Activated naive CD8-positive, alpha-beta T cell (primary cell): ENCODE measurements at regions not wholly inside any gene's neighbourhood (a gene's known extent, or its start where the extent isn't known, plus 50 kb on each side); places are given as distances from the start of the nearest gene placed in this dataset.

Experiments
- H3K27ac Mint-ChIP-seq: one replicate; pipeline ENCODE4 v1.8.0; 2021; ENCODE audit warnings: mixed read lengths
- H3K27me3 Mint-ChIP-seq: one replicate; pipeline ENCODE4 v1.8.0; 2021; ENCODE audit warnings: mixed read lengths
- H3K36me3 Mint-ChIP-seq: one replicate; pipeline ENCODE4 v1.8.0; 2021; ENCODE audit warnings: mixed read lengths
- H3K4me1 Mint-ChIP-seq: one replicate; pipeline ENCODE4 v1.8.0; 2021; ENCODE audit warnings: low read depth, mixed read lengths
- H3K4me3 Mint-ChIP-seq: one replicate; pipeline ENCODE4 v1.8.0; 2021; ENCODE audit warnings: mild to moderate bottlenecking, mixed read lengths
- H3K9me3 Mint-ChIP-seq: one replicate; pipeline ENCODE4 v1.8.0; 2021; ENCODE audit warnings: low read depth, mixed read lengths

DNA sequence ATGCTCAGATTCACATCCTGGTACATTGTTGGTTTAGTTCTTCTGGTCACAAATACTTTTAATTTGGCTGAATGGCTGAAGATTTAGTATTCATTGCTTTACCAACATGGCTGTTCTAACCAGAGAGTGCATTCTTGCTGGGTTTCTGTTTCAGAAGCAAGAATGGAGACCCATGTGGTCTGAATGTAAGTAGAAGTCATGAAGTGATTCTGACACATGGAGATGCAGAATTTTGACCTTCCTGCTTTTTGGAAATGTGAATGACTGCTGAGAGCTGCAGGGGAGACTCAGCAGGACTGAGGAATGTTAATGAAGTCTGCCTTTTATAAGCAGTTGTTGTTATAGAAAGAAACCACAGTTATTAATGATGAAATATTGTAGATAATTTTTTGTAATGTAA, 576.1 kb upstream of the MARCKS start:
- no peaks in the 10 kb centered on the region for H3K27me3 Mint-ChIP-seq
- H3K4me3 Mint-ChIP-seq: no peak overlapping the region

DNA sequence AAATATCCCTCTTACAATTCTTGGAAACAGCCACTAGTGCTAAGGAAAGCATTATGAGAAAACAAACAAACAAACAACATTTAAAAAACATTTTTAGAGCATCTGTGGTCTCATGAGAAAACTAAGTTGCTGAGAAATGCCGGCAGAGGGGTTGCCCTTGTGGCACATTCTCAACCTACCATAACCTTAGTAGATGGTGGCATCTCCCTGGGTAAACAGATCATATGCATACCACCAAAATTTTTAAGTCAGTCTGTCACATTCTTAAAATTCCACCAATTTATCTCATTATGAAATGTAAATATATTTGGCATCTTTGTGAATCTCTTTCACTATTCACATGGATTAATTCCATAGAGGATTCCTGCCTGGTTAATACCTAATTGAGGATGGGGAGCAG, 575.7 kb upstream of the MARCKS start:
- H3K27me3 Mint-ChIP-seq: no peaks in the 10 kb centered on the region
- no peak overlapping the region for H3K4me3 Mint-ChIP-seq

More for the DNA sequence above, 576.1 kb upstream of the MARCKS start:
- H3K27ac Mint-ChIP-seq: no peak overlapping the region
- H3K9me3 Mint-ChIP-seq: no peaks in the 10 kb centered on the region
- H3K4me1 Mint-ChIP-seq: no peaks in the 10 kb centered on the region
- H3K36me3 Mint-ChIP-seq: no peaks in the 10 kb centered on the region

DNA sequence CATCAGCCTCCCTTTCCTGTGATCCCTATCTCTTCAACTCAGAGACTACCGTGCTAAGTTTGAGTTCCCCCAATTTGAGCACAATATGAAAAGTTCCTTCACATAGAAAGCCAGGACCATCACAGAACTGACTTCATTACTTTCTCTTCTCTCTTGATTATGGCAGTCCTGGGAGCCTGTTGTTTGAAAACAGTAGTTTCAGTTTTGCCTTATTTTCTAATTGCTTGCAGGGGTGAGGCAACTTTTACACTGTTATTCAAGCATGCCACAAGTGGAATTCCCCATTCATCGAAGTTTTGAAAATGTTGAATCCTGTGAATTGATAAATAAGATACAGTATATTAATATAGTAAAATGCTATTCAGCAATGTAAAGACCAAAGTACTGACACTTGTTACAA, 569.7 kb upstream of the MARCKS start:
- H3K27me3 Mint-ChIP-seq: no peaks in the 10 kb centered on the region
- peaks cover 5% of the 10 kb centered on the region for H3K9me3 Mint-ChIP-seq
- no peak overlapping the region for H3K4me3 Mint-ChIP-seq
- H3K27ac Mint-ChIP-seq: no peak overlapping the region
- no peaks in the 10 kb centered on the region for H3K36me3 Mint-ChIP-seq
- no peaks in the 10 kb centered on the region for H3K4me1 Mint-ChIP-seq

More for the DNA sequence above, 575.7 kb upstream of the MARCKS start:
- no peaks in the 10 kb centered on the region for H3K36me3 Mint-ChIP-seq
- H3K4me1 Mint-ChIP-seq: no peaks in the 10 kb centered on the region
- H3K27ac Mint-ChIP-seq: no peak overlapping the region
- peaks cover 3% of the 10 kb centered on the region for H3K9me3 Mint-ChIP-seq

DNA sequence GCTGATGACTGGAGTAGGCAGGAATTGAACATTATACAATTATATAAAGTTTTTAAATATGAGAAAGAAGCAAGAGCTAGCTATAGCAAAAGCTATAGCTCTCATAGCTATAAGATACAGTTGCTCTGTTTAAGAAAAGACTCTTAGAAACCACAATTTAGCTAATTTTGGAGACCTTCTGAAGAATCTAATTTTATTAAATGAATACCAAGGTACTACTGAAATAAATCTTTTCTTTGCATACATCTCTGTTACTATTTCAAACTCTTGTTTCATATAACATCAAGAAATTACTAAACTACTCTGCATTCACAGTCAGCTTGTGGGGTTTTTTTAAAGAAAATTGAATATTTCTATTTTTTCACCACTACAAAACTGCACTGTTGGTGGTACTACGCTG, 568.7 kb upstream of the MARCKS start:
- Mint-ChIP-seq H3K4me1 (no peaks in the 10 kb centered on the region), H3K36me3 (no peaks in the 10 kb centered on the region), H3K9me3 (peaks cover 5% of the 10 kb centered on the region), H3K27me3 (no peaks in the 10 kb centered on the region), H3K27ac (no peak overlapping the region), H3K4me3 (no peak overlapping the region)

DNA sequence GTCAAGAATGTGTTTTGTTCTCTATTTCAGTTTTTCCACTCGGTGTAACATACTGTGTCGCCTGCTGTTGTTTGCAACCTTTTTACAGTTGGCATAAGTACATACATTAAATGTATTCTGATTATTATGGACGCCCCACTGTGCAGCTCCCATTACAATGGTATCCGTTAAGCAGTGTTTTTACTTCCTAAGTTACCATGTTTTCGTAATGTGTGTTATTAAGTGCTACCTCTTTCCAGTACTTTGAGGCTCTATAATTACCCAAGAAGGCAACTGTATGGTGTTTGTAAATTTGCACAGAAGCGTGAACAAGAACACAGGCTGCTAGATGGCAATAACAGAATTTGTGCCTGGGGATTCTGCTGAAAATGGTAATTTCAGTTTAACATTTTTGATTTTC, 568.0 kb upstream of the MARCKS start:
- no peaks in the 10 kb centered on the region for H3K36me3 Mint-ChIP-seq
- no peaks in the 10 kb centered on the region for H3K27me3 Mint-ChIP-seq
- no peak overlapping the region for H3K4me3 Mint-ChIP-seq
- H3K4me1 Mint-ChIP-seq: no peaks in the 10 kb centered on the region
- H3K9me3 Mint-ChIP-seq: peaks cover 7% of the 10 kb centered on the region
- no peak overlapping the region for H3K27ac Mint-ChIP-seq

DNA sequence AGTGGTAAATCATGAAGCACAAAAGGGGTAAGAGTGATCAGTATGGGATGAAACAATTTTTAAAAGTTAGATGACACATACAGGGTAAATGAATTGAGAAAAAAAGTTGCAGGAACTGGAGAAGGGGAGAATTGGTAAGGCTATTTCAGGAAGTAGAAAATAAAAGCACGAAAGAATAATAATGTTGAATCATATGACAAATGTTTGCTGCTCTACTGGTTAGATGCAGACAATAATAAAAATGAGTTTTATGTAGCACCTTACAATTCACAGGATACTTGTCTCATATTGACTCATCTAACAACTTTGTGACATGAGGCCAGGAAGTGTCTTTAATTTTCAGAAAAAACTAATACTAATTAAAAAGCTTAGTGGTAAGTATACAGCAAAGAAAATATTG, 566.5 kb upstream of the MARCKS start:
- Mint-ChIP-seq H3K4me1 (no peaks in the 10 kb centered on the region), H3K27ac (no peak overlapping the region), H3K27me3 (no peaks in the 10 kb centered on the region), H3K9me3 (peaks cover 10% of the 10 kb centered on the region), H3K4me3 (no peak overlapping the region), H3K36me3 (no peaks in the 10 kb centered on the region)

DNA sequence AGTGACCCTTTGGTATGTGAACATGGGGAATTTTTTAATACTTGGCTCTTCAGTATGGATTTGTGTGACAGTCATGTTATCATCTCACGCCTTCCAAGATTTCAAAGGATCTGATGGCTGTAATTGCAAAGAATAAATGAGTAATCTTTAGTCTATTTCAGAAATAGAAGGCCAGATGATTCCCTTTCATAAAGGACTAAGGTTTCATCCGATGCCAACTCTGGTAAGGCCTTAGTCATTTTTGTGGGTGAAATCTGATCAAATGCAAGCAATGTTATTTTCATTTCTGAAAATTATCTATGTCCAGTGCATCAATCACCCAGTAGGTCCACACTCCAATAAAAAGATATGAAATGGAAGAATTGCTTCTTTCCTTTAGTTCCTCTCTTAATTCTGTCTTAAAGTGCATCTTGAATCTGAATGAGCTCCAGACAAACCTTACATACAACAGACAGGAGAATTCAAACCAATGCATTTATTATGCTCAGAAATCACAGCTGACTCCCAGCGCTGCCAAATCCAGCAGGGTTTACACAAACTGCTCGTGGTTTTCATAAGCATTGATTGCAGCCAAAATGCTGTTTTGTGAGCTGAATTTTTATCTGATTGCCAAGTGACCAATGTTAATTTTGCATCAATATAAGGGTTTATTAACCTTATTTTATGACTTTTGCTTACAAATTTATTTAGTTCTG, 565.2 kb upstream of the MARCKS start:
- Mint-ChIP-seq H3K27me3 (no peaks in the 10 kb centered on the region), H3K27ac (no peak overlapping the region), H3K36me3 (no peaks in the 10 kb centered on the region), H3K4me3 (no peak overlapping the region), H3K9me3 (peaks cover 6% of the 10 kb centered on the region), H3K4me1 (no peaks in the 10 kb centered on the region)

DNA sequence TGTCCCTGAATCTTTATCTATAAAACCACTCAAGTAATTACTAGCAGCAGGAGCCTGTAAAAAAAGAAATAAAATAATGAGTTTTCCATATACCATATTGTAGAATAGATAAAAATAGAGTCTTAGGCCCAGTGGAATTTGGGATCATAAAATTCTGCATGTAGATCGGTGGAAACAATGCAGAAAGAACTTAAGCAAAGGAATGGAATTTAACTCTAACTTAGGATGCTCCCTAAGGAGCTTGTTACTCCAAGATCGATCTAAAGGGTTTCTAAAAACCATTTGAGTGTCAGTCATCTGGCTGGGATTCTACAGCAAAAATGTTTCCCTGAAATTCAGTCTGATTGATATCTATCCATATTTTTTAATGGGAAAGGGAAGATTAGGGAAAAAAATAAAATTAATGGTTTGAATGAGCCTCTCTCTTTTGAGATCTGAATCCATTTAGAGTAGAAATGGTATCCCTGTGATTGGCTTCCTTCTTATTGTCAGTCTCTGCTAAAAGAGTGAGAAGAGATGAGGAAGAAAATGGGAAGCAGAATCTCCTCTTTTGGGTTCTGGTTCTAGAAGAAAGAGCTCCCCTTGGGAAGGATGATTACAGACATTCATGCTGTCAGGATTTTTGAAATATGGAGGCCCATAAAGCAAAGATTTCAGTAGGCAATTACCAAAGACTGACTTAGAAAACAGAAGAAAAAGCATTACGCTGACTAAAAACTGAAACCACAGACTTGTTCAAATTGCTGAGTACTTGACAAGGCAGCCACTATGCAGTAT, 564.3 kb upstream of the MARCKS start:
- Mint-ChIP-seq H3K36me3 (no peaks in the 10 kb centered on the region), H3K9me3 (peaks cover 6% of the 10 kb centered on the region), H3K27ac (no peak overlapping the region), H3K27me3 (no peaks in the 10 kb centered on the region), H3K4me3 (no peak overlapping the region), H3K4me1 (no peaks in the 10 kb centered on the region)

DNA sequence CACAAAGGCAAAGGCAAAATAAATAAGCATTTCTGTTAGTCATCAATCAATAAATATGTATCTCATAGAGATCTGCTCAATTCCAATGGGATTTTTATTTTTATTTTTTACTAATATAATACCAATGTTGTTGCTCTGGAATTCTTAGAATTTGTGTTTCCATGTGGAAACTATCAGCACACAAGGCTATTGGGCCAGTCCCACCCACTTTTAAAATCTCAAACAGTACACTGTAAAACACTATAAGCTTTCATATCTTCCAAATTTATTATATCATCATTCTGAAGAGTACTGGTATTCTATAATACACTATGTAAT, 563.8 kb upstream of the MARCKS start:
- Mint-ChIP-seq H3K4me3 (no peak overlapping the region), H3K36me3 (no peaks in the 10 kb centered on the region), H3K27me3 (no peaks in the 10 kb centered on the region), H3K9me3 (peaks cover 6% of the 10 kb centered on the region), H3K4me1 (no peaks in the 10 kb centered on the region), H3K27ac (no peak overlapping the region)

DNA sequence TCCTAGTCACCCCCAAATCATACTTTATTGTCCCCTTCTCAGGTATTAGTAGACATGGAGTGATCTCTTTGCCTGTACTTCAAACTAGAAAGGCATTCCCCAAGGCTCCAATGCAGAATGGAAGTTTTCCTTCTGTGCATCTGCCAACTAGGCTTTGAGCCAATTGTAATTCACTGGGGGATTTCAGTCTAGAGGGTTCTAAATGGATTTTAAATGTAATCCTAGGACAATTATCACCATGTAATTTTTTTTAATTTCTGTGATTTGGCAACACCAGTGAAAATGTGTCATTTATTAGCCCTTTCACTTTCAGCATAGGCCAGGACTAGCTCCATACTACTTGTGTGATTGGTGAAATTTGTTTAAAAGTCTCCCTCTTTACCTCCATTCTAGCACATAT, 557.6 kb upstream of the MARCKS start:
- H3K27ac Mint-ChIP-seq: no peak overlapping the region
- H3K36me3 Mint-ChIP-seq: no peaks in the 10 kb centered on the region
- H3K27me3 Mint-ChIP-seq: no peaks in the 10 kb centered on the region
- peaks cover under 1% of the 10 kb centered on the region for H3K9me3 Mint-ChIP-seq
- no peaks in the 10 kb centered on the region for H3K4me1 Mint-ChIP-seq
- H3K4me3 Mint-ChIP-seq: no peak overlapping the region

DNA sequence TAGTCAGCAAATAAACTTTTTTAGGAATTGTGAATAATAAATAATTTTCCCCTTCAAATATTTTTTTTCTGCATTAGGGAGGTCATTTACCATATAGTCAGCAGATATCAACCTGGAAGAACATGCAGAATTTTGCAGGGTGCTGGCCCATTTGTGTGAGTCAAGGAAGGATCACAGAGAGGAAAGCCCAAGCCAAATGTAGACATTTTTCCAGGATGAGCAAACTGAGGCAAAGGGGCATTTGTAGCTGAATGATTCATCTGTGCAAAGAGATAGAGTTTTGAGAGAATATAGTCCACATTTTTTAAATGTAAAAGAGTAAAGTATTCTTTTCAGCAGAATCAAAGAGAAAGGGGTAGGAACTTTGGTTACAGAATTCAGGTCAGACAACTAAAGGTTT, 555.5 kb upstream of the MARCKS start:
- Mint-ChIP-seq H3K4me1 (no peaks in the 10 kb centered on the region), H3K27ac (no peak overlapping the region), H3K27me3 (no peaks in the 10 kb centered on the region)

DNA sequence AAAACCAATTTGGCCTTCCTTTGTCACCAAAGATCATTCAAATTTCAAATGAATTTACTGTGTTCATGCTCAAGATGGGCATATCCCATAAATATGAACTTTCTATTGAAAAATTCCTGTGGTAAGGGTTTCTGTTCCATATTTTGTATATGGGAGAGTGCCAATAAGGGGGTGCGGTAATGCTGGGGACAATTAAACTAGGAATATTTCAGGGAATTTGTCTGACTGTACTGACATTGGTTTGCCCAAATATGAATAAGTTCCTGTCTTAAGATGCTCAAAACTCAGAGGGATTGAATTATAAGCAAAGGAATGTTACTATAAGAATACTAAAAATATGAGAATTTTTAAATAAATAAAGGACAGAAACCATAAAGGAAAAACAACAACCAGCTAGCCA, 553.0 kb upstream of the MARCKS start:
- no peaks in the 10 kb centered on the region for H3K9me3 Mint-ChIP-seq
- H3K27me3 Mint-ChIP-seq: no peaks in the 10 kb centered on the region
- H3K4me1 Mint-ChIP-seq: no peaks in the 10 kb centered on the region
- no peak overlapping the region for H3K27ac Mint-ChIP-seq
- no peaks in the 10 kb centered on the region for H3K36me3 Mint-ChIP-seq
- H3K4me3 Mint-ChIP-seq: no peak overlapping the region

More for the DNA sequence above, 555.5 kb upstream of the MARCKS start:
- no peak overlapping the region for H3K4me3 Mint-ChIP-seq
- H3K9me3 Mint-ChIP-seq: no peaks in the 10 kb centered on the region
- H3K36me3 Mint-ChIP-seq: no peaks in the 10 kb centered on the region

DNA sequence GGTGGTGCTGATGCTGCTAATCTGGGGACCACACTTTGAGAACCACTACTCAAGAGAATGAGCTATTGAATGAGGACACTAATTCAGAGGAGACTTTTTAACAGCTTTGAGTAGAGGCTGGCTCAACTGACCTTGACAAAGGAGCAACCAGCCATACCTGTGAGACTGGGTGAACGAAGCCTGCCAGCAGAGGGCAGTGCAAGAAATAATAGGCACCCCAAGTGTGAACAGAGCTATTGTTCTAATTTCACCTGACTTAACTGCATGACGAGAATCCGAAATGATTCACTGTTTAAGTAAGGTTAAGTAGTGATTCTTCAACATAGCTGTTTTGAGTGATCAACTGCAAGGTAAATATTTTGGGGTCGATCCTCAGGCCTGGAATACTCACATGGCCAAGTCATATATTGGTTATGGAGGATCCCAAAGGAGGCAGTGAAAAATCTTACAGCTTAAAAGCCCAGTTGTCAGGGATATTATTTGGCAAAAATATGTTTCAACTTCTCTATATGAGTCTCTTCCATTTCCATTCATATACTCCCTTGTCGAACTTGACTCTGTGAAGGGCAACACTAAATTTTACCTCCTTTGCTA, 550.5 kb upstream of the MARCKS start:
- H3K4me1 Mint-ChIP-seq: no peaks in the 10 kb centered on the region
- no peaks in the 10 kb centered on the region for H3K27me3 Mint-ChIP-seq
- H3K36me3 Mint-ChIP-seq: no peaks in the 10 kb centered on the region
- no peak overlapping the region for H3K4me3 Mint-ChIP-seq
- no peaks in the 10 kb centered on the region for H3K9me3 Mint-ChIP-seq
- no peak overlapping the region for H3K27ac Mint-ChIP-seq

DNA sequence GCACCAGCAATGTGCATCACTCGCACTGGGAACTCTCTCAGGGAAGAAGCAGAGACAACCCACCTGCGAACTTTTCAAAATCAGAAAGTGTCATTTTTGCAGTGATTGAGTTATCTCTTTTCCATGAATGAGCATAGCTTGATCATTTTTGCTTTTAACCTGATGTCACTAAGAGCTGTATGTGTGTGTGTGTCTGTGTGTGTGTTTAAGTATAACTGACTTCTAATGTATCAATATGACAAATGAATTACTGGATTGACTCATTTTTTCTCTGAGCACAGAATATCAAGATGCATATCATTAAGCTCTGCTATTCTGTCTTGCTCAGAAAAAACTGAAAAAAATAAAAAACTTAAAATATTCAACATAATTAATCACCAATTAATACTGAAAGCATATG, 548.9 kb upstream of the MARCKS start:
- Mint-ChIP-seq H3K36me3 (no peaks in the 10 kb centered on the region), H3K4me1 (no peaks in the 10 kb centered on the region), H3K27ac (no peak overlapping the region), H3K27me3 (no peaks in the 10 kb centered on the region), H3K9me3 (no peaks in the 10 kb centered on the region), H3K4me3 (no peak overlapping the region)

DNA sequence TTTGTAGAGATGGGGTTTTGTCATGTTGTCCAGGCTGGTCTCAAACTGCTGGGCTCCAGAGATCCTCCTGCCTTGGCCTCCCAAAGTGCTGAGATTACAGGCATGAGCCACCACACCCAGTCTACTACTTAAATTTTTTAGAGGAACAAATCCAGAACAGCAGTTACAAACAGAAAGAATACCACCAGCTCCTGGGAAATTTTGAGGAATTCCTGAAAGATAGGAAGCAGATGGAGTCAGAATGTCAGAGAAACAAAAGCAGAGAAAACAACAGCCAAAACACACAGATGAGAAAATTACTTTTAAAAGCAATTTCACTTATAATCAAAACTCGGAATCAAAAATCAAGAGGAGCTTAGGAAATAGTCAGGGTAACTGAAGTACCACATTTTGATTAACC, 543.3 kb upstream of the MARCKS start:
- Mint-ChIP-seq H3K27ac (no peak overlapping the region), H3K9me3 (no peaks in the 10 kb centered on the region), H3K4me1 (no peaks in the 10 kb centered on the region)

More for the DNA sequence above, 543.3 kb upstream of the MARCKS start:
- Mint-ChIP-seq H3K4me3 (no peak overlapping the region), H3K36me3 (no peaks in the 10 kb centered on the region), H3K27me3 (no peaks in the 10 kb centered on the region)
